Peyer's patch (tissue), 4 donors: ENCODE measurements at regions not wholly inside any gene's neighbourhood (a gene's known extent, or its start where the extent isn't known, plus 50 kb on each side); places are given as distances from the start of the nearest gene placed in this dataset.

Experiments used
- POLR2A ChIP-seq, 2 donors: fragments of 450-650 bp; IDR thresholded peaks; one replicate each; pipeline ENCODE4 v1.5.1; 2017; ENCODE audit warnings: antibody characterized with exemption in 2 of 2, mild to moderate bottlenecking in 2 of 2, moderate library complexity in 2 of 2
- TF ChIP-seq, protein P1 (sequence below), 6 experiments: fragments of 450-650 bp in 4 of 6; fragments of 200-600 bp in 2 of 6; sonication (generic) in 1 of 6; IDR thresholded peaks; one replicate each; pipeline ENCODE4 v1.5.1; 2017 to 2019; ENCODE audit warnings: antibody characterized with exemption in 6 of 6, mild to moderate bottlenecking in 3 of 6, moderate library complexity in 1 of 6

DNA sequence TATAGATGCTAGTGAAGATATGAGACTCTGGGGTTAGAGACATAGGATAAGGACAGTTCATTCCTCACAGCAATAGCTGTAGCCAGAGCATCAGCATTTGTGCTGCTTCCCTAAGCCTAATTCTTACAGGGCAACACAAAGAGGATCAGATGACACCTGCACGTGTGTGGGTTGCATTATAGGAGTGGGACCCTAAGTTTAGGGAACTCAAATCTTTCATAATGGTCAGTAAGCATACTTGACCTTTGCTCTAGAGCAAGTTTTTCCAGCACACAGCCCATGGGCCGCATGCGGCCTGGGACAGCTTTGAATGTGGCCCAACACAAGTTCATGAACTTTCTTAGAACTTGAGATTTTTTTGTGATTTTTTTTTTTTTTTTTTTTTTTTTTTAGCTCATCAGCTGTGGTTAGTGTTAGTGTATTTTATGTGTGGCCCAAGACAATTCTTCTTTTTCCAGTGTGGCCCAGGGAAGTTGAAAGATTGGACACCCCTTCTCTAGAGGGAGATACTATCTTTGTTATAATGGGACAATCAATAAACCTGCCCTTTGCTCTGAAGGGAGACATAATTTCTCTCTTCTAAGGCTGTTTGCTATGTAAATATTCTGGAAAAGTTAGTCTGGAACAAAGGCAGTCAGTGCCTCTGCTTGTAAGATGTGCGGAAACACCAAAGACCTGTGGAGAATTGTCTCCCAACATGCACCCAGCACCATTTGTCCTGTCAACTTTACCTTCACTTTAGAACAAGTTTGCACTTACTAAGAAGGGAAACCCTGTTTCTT lies 650.2 kb downstream of the ZNF674 start:
- TF ChIP-seq, protein P1, sequence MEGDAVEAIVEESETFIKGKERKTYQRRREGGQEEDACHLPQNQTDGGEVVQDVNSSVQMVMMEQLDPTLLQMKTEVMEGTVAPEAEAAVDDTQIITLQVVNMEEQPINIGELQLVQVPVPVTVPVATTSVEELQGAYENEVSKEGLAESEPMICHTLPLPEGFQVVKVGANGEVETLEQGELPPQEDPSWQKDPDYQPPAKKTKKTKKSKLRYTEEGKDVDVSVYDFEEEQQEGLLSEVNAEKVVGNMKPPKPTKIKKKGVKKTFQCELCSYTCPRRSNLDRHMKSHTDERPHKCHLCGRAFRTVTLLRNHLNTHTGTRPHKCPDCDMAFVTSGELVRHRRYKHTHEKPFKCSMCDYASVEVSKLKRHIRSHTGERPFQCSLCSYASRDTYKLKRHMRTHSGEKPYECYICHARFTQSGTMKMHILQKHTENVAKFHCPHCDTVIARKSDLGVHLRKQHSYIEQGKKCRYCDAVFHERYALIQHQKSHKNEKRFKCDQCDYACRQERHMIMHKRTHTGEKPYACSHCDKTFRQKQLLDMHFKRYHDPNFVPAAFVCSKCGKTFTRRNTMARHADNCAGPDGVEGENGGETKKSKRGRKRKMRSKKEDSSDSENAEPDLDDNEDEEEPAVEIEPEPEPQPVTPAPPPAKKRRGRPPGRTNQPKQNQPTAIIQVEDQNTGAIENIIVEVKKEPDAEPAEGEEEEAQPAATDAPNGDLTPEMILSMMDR (IDR thresholded peaks at IDR 0.05): no peak
- no peak for TF ChIP-seq POLR2A (IDR thresholded peaks at IDR 0.05)
